OCI-LY7 (cell line): ENCODE measurements at regions not wholly inside any gene's neighbourhood (a gene's known extent, or its start where the extent isn't known, plus 50 kb on each side); places are given as distances from the start of the nearest gene placed in this dataset.

ENCODE experiments used
- BruUV-seq: library from RNA; stranded (reverse); fragments of 400-500 nt; replicated peaks from 2 replicates; lab custom pipeline; 2021; lab: Mats Ljungman, UMichigan
- CTCF ChIA-PET: fragments of 300-600 bp; sonication (Branson Sonifier 250); formaldehyde crosslinking; loops from one replicate; lab custom pipeline; 2022; ENCODE audit warnings: antibody characterized with exemption; ENCODE audit not compliant: unreplicated experiment; lab: Charles Lee
- POLR2A ChIA-PET: fragments of 300-600 bp; sonication (Branson Sonifier 250); formaldehyde crosslinking; loops from one replicate; lab custom pipeline; 2022; ENCODE audit warnings: antibody characterized with exemption; lab: Charles Lee
- DNase-seq: peaks from one replicate; pipeline ENCODE4 v3.0.0-alpha.2; 2015; ENCODE audit warnings: low spot score
- H2AFZ ChIP-seq: fragments of 200-600 bp; sonication (generic), shearing (Covaris generic); 2 replicates; pipeline ENCODE4 v1.6.1; 2014; ENCODE audit warnings: mild to moderate bottlenecking, antibody characterized with exemption, low read length, moderate library complexity
- H3K27ac ChIP-seq: fragments of 200-600 bp; sonication (generic); 2 replicates; pipeline ENCODE4 v1.5.1; 2014; ENCODE audit warnings: mixed run types, low read depth, mild to moderate bottlenecking, moderate library complexity, low read length, inconsistent platforms; ENCODE audit not compliant: poor library complexity, severe bottlenecking
- H3K36me3 ChIP-seq: fragments of 200-600 bp; sonication (generic); 2 replicates; pipeline ENCODE4 v1.6.1; 2014; ENCODE audit warnings: mild to moderate bottlenecking, antibody characterized with exemption, low read length, moderate library complexity, mixed read lengths; ENCODE audit not compliant: insufficient read depth
- H3K4me1 ChIP-seq: fragments of 200-600 bp; sonication (generic); 2 replicates; pipeline ENCODE4 v1.5.1; 2014; ENCODE audit warnings: mild to moderate bottlenecking, low read length; ENCODE audit not compliant: insufficient read depth, poor library complexity, severe bottlenecking
- H3K4me2 ChIP-seq: fragments of 200-600 bp; sonication (generic); 2 replicates; pipeline ENCODE4 v1.6.1; 2014; ENCODE audit warnings: mild to moderate bottlenecking, low read length
- H3K4me3 ChIP-seq: fragments of 200-600 bp; sonication (generic); 2 replicates; pipeline ENCODE4 v1.5.1; 2014; ENCODE audit warnings: mild to moderate bottlenecking, low read depth, low read length; ENCODE audit not compliant: poor library complexity, severe bottlenecking
- H3K79me2 ChIP-seq: fragments of 200-600 bp; sonication (generic); 2 replicates; pipeline ENCODE4 v1.6.1; 2016; ENCODE audit warnings: low read depth, mild to moderate bottlenecking, low read length, moderate library complexity, mixed read lengths; ENCODE audit not compliant: insufficient read depth
- H3K9me2 ChIP-seq: fragments of 200-600 bp; sonication (generic); 2 replicates; pipeline ENCODE4 v1.6.1; 2016; ENCODE audit warnings: mild to moderate bottlenecking, low read length, mixed read lengths; ENCODE audit not compliant: insufficient read depth
- H3K9me3 ChIP-seq: fragments of 200-600 bp; sonication (generic); 2 replicates; pipeline ENCODE4 v1.6.1; 2014; ENCODE audit warnings: mild to moderate bottlenecking, mixed run types, low read length, mixed read lengths
- H4K20me1 ChIP-seq: fragments of 200-600 bp; sonication (generic); 2 replicates; pipeline ENCODE4 v1.6.1; 2014; ENCODE audit warnings: mild to moderate bottlenecking, antibody characterized with exemption, low read length, moderate library complexity, mixed read lengths; ENCODE audit not compliant: insufficient read depth
- EZH2phosphoT487 ChIP-seq: fragments of 200-600 bp; sonication (generic); IDR thresholded peaks from 2 replicates; pipeline ENCODE4 v1.6.1; 2018; ENCODE audit warnings: low read depth, borderline replicate concordance, mild to moderate bottlenecking, mixed run types, antibody characterized with exemption, low read length, moderate library complexity, mixed read lengths
- intact Hi-C: fragments of 100-400 bp; cut with micrococcal nuclease; formaldehyde crosslinking; loops from one replicate; pipeline ENCODE4 v1.10.0; 2022; ENCODE audit not compliant: unreplicated experiment
- TF ChIP-seq, protein P1 (sequence below): fragments of 200-600 bp; sonication (generic); conservative IDR thresholded peaks from 2 replicates; pipeline ENCODE4 v1.5.1; 2014; ENCODE audit warnings: mild to moderate bottlenecking, antibody characterized with exemption, low read length, moderate library complexity, mixed read lengths

DNA sequence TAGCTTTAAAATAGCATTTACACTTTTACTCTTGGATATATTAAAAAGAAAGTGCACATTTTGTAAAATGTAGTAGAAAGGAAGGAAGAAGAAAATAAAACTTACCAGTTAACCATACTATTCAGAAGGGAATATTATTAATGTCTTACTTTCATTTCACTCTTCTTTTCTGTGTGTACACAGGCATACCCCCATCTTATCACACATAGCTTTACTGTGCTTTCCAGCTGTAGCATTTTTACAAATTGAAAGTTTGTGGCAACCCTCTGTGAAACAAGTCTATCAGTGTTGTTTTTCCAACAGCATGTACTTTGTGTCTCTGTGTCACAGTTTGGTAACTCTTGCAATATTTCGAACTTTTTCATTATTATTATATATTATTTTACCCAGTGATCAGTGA lies 314.5 kb downstream of the UTRN start:
- Histone ChIP-seq H3K4me2 (no peak overlapping the region), H3K4me1 (no peaks in the 10 kb centered on the region), H3K27ac (no peak overlapping the region), H3K36me3 (no peaks in the 10 kb centered on the region), H3K4me3 (no peak overlapping the region), H4K20me1 (no peaks in the 10 kb centered on the region), H2AFZ (no peak overlapping the region), H3K9me3 (no peaks in the 10 kb centered on the region), H3K79me2 (no peaks in the 10 kb centered on the region), H3K9me2 (no peaks in the 10 kb centered on the region)
- ChIA-PET POLR2A (no interaction called here), CTCF (no interaction called here)
- TF ChIP-seq EZH2phosphoT487 = no peak
- TF ChIP-seq, protein P1, sequence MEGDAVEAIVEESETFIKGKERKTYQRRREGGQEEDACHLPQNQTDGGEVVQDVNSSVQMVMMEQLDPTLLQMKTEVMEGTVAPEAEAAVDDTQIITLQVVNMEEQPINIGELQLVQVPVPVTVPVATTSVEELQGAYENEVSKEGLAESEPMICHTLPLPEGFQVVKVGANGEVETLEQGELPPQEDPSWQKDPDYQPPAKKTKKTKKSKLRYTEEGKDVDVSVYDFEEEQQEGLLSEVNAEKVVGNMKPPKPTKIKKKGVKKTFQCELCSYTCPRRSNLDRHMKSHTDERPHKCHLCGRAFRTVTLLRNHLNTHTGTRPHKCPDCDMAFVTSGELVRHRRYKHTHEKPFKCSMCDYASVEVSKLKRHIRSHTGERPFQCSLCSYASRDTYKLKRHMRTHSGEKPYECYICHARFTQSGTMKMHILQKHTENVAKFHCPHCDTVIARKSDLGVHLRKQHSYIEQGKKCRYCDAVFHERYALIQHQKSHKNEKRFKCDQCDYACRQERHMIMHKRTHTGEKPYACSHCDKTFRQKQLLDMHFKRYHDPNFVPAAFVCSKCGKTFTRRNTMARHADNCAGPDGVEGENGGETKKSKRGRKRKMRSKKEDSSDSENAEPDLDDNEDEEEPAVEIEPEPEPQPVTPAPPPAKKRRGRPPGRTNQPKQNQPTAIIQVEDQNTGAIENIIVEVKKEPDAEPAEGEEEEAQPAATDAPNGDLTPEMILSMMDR = no peak
- intact Hi-C loops = no loop called here
- no peak for DNase-seq
- no TSS peak for BruUV-seq

DNA sequence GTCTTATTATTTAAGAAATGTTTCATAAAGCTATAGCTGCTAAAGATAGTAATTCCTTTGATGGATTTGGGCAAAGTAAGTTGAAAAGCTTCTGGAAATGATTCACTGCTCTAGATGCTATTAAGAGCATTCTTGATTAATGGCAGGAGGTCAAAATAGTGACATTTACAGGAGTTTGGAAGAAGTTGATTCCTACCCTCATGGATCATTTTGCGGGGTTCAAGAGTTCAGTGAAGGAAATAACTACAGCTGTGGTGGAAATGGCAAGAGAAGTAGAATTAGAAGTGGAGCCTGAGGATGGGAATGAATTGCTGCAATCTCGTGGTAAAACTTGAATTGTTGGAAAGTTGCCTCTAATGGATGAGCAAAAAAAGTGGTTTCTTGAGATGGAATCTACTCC lies 316.1 kb downstream of the UTRN start:
- no peak overlapping the region for H3K4me3 ChIP-seq
- H3K4me1 ChIP-seq = no peaks in the 10 kb centered on the region
- no peak for DNase-seq
- H4K20me1 ChIP-seq = no peaks in the 10 kb centered on the region
- no peaks in the 10 kb centered on the region for H3K79me2 ChIP-seq
- ChIA-PET POLR2A (no interaction called here), CTCF (no interaction called here)
- H3K9me2 ChIP-seq = no peaks in the 10 kb centered on the region
- no peak for TF ChIP-seq EZH2phosphoT487
- TF ChIP-seq, protein P1 = no peak
- H3K9me3 ChIP-seq = no peaks in the 10 kb centered on the region
- H3K36me3 ChIP-seq = no peaks in the 10 kb centered on the region
- BruUV-seq = no TSS peak
- intact Hi-C loops = no loop called here
- H3K27ac ChIP-seq = no peak overlapping the region
- no peak overlapping the region for H2AFZ ChIP-seq
- H3K4me2 ChIP-seq = no peak overlapping the region

DNA sequence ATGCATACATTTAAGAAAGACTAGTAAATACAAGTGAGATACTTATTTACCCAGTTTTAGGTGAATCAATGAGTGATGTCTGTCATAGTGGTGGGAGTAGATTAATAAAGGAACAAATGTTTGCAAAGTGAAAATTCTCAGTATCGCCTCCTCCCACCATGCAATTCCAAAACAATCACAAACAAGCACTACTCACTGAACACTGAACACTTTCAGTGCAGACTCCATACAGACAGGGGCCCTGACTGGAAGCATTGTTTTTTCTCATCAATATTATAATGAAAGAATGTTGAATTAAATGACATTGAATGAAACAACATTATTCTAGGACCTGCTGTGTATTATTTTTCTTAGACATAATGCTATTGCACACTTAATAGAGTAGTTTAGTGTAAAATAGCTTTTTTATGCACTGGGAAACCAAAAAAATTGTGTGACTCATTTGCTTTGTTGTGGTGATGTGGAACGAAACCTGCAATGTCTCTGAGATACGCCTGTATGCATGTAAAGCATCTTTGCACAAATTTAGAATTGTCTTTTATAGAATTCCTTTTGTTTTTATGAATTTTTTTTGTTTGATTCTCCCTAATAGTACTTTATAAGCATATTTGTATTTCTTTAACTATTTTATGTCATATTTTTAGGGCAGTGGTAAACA lies 317.5 kb downstream of the UTRN start:
- DNase-seq = no peak
- no peak overlapping the region for H2AFZ ChIP-seq

More for the DNA sequence above, 317.5 kb downstream of the UTRN start:
- no peak overlapping the region for H3K4me2 ChIP-seq
- no peaks in the 10 kb centered on the region for H4K20me1 ChIP-seq
- BruUV-seq = no TSS peak
- no peaks in the 10 kb centered on the region for H3K9me3 ChIP-seq
- no peaks in the 10 kb centered on the region for H3K4me1 ChIP-seq
- no peak overlapping the region for H3K27ac ChIP-seq
- H3K4me3 ChIP-seq = no peak overlapping the region
- TF ChIP-seq, protein P1 = no peak
- no peak for TF ChIP-seq EZH2phosphoT487
- intact Hi-C loops = no loop called here
- H3K9me2 ChIP-seq = no peaks in the 10 kb centered on the region
- no peaks in the 10 kb centered on the region for H3K79me2 ChIP-seq
- ChIA-PET POLR2A (no interaction called here), CTCF (no interaction called here)
- H3K36me3 ChIP-seq = no peaks in the 10 kb centered on the region
